HL-60 (cell line): ENCODE measurements at regions not wholly inside any gene's neighbourhood (a gene's known extent, or its start where the extent isn't known, plus 50 kb on each side); places are given as distances from the start of the nearest gene placed in this dataset.

Experiments used
- GABPA ChIP-seq: IDR thresholded peaks from 2 replicates; pipeline ENCODE4 v1.6.1; 2012; ENCODE audit warnings: low read depth
- TF ChIP-seq, protein P1 (sequence below): IDR thresholded peaks from one replicate; pipeline ENCODE4 v1.5.1; 2011; ENCODE audit warnings: low read length, control low read depth, inconsistent platforms; ENCODE audit not compliant: insufficient read depth

DNA sequence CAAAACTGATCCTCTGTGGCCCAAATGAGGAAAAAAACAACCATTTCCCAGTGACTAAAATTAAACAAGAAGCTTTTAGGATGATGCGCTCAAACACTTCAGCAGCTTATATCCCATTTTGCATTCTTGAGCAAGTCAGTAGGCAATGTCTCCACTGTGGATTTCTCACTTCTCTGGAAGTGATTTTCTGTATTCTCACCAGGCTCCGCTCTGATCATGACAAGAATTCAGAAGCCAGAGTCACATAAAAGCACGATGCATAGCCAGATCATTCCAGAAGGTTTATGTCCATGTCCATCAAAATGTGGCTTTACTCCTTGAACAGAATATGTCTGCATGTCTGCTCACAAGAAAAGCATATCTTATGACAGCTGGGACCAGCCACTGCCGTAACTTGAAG lies 481.4 kb downstream of the ADRA2A start:
- TF ChIP-seq, protein P1, sequence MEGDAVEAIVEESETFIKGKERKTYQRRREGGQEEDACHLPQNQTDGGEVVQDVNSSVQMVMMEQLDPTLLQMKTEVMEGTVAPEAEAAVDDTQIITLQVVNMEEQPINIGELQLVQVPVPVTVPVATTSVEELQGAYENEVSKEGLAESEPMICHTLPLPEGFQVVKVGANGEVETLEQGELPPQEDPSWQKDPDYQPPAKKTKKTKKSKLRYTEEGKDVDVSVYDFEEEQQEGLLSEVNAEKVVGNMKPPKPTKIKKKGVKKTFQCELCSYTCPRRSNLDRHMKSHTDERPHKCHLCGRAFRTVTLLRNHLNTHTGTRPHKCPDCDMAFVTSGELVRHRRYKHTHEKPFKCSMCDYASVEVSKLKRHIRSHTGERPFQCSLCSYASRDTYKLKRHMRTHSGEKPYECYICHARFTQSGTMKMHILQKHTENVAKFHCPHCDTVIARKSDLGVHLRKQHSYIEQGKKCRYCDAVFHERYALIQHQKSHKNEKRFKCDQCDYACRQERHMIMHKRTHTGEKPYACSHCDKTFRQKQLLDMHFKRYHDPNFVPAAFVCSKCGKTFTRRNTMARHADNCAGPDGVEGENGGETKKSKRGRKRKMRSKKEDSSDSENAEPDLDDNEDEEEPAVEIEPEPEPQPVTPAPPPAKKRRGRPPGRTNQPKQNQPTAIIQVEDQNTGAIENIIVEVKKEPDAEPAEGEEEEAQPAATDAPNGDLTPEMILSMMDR = no peak
- TF ChIP-seq GABPA = no peak
